SK-N-SH treated with all-trans-retinoic acid at 6 μM for 48 hours (cell line): ENCODE measurements at regions not wholly inside any gene's neighbourhood (a gene's known extent, or its start where the extent isn't known, plus 50 kb on each side); places are given as distances from the start of the nearest gene placed in this dataset.

Experiments used
- ATAC-seq: fragments of 200-7000 bp; cut with Tn5 transposase; 3 replicates; pipeline ENCODE4 v1.9.1; 2020; ENCODE audit warnings: mild to moderate bottlenecking, moderate library complexity
- ARNTL ChIP-seq: fragments of 450-650 bp; formaldehyde crosslinking; IDR thresholded peaks from 2 replicates; pipeline ENCODE4 v1.5.0; 2020; ENCODE audit warnings: low read depth, mild to moderate bottlenecking, moderate library complexity, borderline replicate concordance
- BACH2 ChIP-seq: fragments of 250-450 bp; sonication (Bioruptor Pico); IDR thresholded peaks from 2 replicates; pipeline ENCODE4 v1.9.0; 2021; ENCODE audit warnings: mild to moderate bottlenecking, borderline replicate concordance
- ESRRG ChIP-seq: fragments of 250-450 bp; sonication (Bioruptor Pico); IDR thresholded peaks from 2 replicates; pipeline ENCODE4 v1.6.1; 2021; ENCODE audit warnings: mild to moderate bottlenecking
- GLIS3 ChIP-seq: fragments of 250-450 bp; sonication (Bioruptor Pico); IDR thresholded peaks from 2 replicates; pipeline ENCODE4 v1.5.0; 2020; ENCODE audit warnings: mild to moderate bottlenecking, moderate library complexity
- ISL1 ChIP-seq: fragments of 250-450 bp; sonication (Bioruptor Pico); IDR thresholded peaks from 2 replicates; pipeline ENCODE4 v2.1.2; 2022; ENCODE audit warnings: mild to moderate bottlenecking, moderate library complexity
- OSR1 ChIP-seq: fragments of 250-450 bp; sonication (Bioruptor Pico); IDR thresholded peaks from 2 replicates; pipeline ENCODE4 v1.8.0; 2022; ENCODE audit warnings: moderate library complexity, mild to moderate bottlenecking, inconsistent platforms
- PPARA ChIP-seq: fragments of 250-450 bp; sonication (Bioruptor Pico); IDR thresholded peaks from 2 replicates; pipeline ENCODE4 v1.5.0; 2020; ENCODE audit warnings: mild to moderate bottlenecking, borderline replicate concordance
- SNAI2 ChIP-seq: fragments of 250-450 bp; sonication (Bioruptor Pico); IDR thresholded peaks from 2 replicates; pipeline ENCODE4 v1.5.0; 2020; ENCODE audit warnings: mild to moderate bottlenecking, moderate library complexity
- TCF4 ChIP-seq: fragments of 250-450 bp; sonication (Bioruptor Pico); IDR thresholded peaks from 2 replicates; pipeline ENCODE4 v1.8.0; 2021; ENCODE audit warnings: mild to moderate bottlenecking, moderate library complexity, borderline replicate concordance
- TOX ChIP-seq: fragments of 250-450 bp; sonication (Bioruptor Pico); IDR thresholded peaks from 2 replicates; pipeline ENCODE4 v1.8.0; 2021; ENCODE audit warnings: mild to moderate bottlenecking, moderate library complexity, borderline replicate concordance
- ZC3H10 ChIP-seq: fragments of 250-450 bp; sonication (Bioruptor Pico); IDR thresholded peaks from 2 replicates; pipeline ENCODE4 v1.5.1; 2021; ENCODE audit warnings: mild to moderate bottlenecking, moderate library complexity
- ZFP3 ChIP-seq: fragments of 250-450 bp; sonication (Bioruptor Pico); IDR thresholded peaks from 2 replicates; pipeline ENCODE4 v1.5.0; 2020; ENCODE audit warnings: mild to moderate bottlenecking, moderate library complexity
- ZFP30 ChIP-seq: fragments of 450-650 bp; formaldehyde crosslinking; IDR thresholded peaks from 2 replicates; pipeline ENCODE4 v1.5.0; 2022; ENCODE audit warnings: mild to moderate bottlenecking, moderate library complexity
- ZNF565 ChIP-seq: fragments of 450-650 bp; formaldehyde crosslinking; conservative IDR thresholded peaks from 2 replicates; pipeline ENCODE4 v1.5.0; 2020; ENCODE audit warnings: low read depth, mild to moderate bottlenecking, moderate library complexity
- ZNF70 ChIP-seq: fragments of 450-650 bp; formaldehyde crosslinking; IDR thresholded peaks from 2 replicates; pipeline ENCODE4 v1.5.0; 2020; ENCODE audit warnings: mild to moderate bottlenecking, moderate library complexity
- ZNF8 ChIP-seq: fragments of 450-650 bp; formaldehyde crosslinking; IDR thresholded peaks from 2 replicates; pipeline ENCODE4 v1.5.0; 2020; ENCODE audit warnings: mild to moderate bottlenecking, moderate library complexity
- TF ChIP-seq, protein P1 (sequence below): fragments of 250-450 bp; sonication (Bioruptor Pico); IDR thresholded peaks from 2 replicates; pipeline ENCODE4 v1.8.0; 2021; ENCODE audit warnings: low read depth, mild to moderate bottlenecking, moderate library complexity, borderline replicate concordance
- TF ChIP-seq, protein P2 (sequence below): fragments of 250-450 bp; sonication (Bioruptor Pico); IDR thresholded peaks from 2 replicates; pipeline ENCODE4 v1.5.1; 2020; ENCODE audit warnings: low read depth, mild to moderate bottlenecking, moderate library complexity
- TF ChIP-seq, protein P3 (sequence below): fragments of 250-450 bp; sonication (Bioruptor Pico); IDR thresholded peaks from 2 replicates; pipeline ENCODE4 v1.5.0; 2020; ENCODE audit warnings: mild to moderate bottlenecking, moderate library complexity
- TF ChIP-seq, protein P4 (sequence below): fragments of 250-450 bp; sonication (Bioruptor Pico); IDR thresholded peaks from 2 replicates; pipeline ENCODE4 v1.5.1; 2021; ENCODE audit warnings: mild to moderate bottlenecking, moderate library complexity
- TF ChIP-seq, protein P5 (sequence below): fragments of 250-450 bp; sonication (Bioruptor Pico); IDR thresholded peaks from 2 replicates; pipeline ENCODE4 v1.8.0; 2020; ENCODE audit warnings: mild to moderate bottlenecking, moderate library complexity, borderline replicate concordance

DNA sequence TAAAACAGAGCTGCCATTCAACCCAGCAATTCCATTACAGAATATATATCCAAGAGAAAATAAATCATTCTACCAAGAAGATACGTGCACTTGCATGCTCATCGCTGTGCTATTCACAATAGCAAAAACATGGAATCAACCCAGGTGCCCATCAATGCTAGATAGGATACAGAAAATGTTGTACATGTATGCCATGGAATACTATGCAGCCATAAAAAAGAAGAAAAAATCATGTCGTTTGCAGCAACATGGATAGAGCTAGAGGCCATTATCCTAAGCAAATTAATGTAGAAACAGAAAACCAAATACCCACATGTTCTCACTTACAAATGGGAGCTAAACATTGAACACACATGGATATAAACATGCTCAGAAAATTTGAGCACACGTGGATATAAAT, 633.1 kb upstream of the CITED2 start:
- TF ChIP-seq, protein P1, sequence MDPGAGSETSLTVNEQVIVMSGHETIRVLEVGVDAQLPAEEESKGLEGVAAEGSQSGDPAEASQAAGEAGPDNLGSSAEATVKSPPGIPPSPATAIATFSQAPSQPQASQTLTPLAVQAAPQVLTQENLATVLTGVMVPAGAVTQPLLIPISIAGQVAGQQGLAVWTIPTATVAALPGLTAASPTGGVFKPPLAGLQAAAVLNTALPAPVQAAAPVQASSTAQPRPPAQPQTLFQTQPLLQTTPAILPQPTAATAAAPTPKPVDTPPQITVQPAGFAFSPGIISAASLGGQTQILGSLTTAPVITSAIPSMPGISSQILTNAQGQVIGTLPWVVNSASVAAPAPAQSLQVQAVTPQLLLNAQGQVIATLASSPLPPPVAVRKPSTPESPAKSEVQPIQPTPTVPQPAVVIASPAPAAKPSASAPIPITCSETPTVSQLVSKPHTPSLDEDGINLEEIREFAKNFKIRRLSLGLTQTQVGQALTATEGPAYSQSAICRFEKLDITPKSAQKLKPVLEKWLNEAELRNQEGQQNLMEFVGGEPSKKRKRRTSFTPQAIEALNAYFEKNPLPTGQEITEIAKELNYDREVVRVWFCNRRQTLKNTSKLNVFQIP: no peak
- TF ChIP-seq ZC3H10 (CRISPR knock-in tag) (no peak), BACH2 (CRISPR knock-in tag) (no peak), ZFP3 (CRISPR knock-in tag) (no peak)
- no peak for ATAC-seq

DNA sequence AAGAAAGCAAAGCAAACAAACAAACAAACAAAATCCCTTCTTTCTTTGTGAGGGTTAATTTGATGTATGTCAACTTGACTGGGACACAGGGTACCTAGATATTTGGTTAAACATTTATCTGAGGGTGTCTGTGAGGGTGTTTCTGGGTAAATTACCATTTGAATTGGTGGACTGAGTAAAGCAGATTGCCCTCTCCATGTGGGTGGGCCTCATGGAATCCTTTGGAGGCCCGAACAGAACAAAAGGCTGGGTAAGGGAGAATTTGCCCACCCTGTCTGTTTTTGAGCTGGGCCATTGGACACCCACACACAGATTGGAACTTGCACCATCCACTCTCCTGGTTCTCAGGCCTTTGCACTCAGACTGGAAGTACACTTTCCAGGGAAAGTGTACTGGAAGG, 628.8 kb upstream of the CITED2 start:
- ATAC-seq: peak; percentile 17; the same call in 1 of the 3 replicates
- TF ChIP-seq, protein P2, sequence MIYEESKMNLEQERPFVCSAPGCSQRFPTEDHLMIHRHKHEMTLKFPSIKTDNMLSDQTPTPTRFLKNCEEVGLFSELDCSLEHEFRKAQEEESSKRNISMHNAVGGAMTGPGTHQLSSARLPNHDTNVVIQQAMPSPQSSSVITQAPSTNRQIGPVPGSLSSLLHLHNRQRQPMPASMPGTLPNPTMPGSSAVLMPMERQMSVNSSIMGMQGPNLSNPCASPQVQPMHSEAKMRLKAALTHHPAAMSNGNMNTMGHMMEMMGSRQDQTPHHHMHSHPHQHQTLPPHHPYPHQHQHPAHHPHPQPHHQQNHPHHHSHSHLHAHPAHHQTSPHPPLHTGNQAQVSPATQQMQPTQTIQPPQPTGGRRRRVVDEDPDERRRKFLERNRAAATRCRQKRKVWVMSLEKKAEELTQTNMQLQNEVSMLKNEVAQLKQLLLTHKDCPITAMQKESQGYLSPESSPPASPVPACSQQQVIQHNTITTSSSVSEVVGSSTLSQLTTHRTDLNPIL (CRISPR knock-in tag): no peak
- no peak for TF ChIP-seq ISL1 (CRISPR knock-in tag)
- no peak for TF ChIP-seq PPARA (CRISPR knock-in tag)
- TF ChIP-seq TCF4: no peak
- TF ChIP-seq SNAI2 (CRISPR knock-in tag): no peak
- TF ChIP-seq OSR1 (CRISPR knock-in tag): no peak
- no peak for TF ChIP-seq ESRRG (CRISPR knock-in tag)
- no peak for TF ChIP-seq ZFP3 (CRISPR knock-in tag)

DNA sequence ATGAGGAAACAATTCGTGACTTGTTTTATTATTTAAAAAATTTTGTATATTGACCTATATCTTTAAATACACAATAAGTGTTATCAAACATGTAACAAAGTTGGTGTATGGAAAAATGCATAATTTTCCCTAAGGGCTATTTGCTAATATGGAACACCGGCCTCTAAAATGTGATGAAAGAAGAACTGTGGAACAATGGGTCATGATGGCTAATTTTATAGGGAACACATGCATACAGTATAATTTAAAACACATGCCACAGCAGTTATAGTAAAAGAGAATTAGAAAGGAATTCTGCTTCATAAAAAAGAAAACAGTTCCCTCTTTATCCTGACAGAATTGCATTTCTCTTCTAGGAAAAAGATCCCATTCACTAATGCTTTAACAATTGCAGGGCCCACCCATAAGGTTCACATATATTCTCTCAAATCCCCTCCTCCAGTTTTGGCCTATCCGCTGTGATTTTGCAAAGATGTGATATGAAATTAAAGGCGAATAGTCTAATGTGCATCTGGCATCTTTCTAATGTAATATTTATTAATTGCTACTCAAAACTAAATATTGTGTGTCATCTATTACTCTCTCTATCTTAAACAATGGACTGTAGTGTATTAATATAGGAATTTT, 628.1 kb upstream of the CITED2 start:
- TF ChIP-seq ZNF8 (CRISPR knock-in tag): no peak
- no peak for TF ChIP-seq SNAI2 (CRISPR knock-in tag)
- TF ChIP-seq, protein P2 (CRISPR knock-in tag): no peak
- no peak for TF ChIP-seq ESRRG (CRISPR knock-in tag)
- peak; percentile 90 for TF ChIP-seq TCF4
- TF ChIP-seq, protein P3, sequence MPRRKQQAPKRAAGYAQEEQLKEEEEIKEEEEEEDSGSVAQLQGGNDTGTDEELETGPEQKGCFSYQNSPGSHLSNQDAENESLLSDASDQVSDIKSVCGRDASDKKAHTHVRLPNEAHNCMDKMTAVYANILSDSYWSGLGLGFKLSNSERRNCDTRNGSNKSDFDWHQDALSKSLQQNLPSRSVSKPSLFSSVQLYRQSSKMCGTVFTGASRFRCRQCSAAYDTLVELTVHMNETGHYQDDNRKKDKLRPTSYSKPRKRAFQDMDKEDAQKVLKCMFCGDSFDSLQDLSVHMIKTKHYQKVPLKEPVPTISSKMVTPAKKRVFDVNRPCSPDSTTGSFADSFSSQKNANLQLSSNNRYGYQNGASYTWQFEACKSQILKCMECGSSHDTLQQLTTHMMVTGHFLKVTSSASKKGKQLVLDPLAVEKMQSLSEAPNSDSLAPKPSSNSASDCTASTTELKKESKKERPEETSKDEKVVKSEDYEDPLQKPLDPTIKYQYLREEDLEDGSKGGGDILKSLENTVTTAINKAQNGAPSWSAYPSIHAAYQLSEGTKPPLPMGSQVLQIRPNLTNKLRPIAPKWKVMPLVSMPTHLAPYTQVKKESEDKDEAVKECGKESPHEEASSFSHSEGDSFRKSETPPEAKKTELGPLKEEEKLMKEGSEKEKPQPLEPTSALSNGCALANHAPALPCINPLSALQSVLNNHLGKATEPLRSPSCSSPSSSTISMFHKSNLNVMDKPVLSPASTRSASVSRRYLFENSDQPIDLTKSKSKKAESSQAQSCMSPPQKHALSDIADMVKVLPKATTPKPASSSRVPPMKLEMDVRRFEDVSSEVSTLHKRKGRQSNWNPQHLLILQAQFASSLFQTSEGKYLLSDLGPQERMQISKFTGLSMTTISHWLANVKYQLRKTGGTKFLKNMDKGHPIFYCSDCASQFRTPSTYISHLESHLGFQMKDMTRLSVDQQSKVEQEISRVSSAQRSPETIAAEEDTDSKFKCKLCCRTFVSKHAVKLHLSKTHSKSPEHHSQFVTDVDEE (CRISPR knock-in tag): peak; percentile 24; the same call in 1 of the 2 replicates
- TF ChIP-seq ARNTL (CRISPR knock-in tag): no peak
- no peak for TF ChIP-seq ZNF70 (CRISPR knock-in tag)
- TF ChIP-seq GLIS3 (CRISPR knock-in tag): no peak
- no peak for TF ChIP-seq ZFP30 (CRISPR knock-in tag)
- TF ChIP-seq TOX (CRISPR knock-in tag): no peak
- TF ChIP-seq, protein P4, sequence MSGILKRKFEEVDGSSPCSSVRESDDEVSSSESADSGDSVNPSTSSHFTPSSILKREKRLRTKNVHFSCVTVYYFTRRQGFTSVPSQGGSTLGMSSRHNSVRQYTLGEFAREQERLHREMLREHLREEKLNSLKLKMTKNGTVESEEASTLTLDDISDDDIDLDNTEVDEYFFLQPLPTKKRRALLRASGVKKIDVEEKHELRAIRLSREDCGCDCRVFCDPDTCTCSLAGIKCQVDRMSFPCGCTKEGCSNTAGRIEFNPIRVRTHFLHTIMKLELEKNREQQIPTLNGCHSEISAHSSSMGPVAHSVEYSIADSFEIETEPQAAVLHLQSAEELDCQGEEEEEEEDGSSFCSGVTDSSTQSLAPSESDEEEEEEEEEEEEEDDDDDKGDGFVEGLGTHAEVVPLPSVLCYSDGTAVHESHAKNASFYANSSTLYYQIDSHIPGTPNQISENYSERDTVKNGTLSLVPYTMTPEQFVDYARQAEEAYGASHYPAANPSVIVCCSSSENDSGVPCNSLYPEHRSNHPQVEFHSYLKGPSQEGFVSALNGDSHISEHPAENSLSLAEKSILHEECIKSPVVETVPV (CRISPR knock-in tag): no peak
- ATAC-seq: peak; percentile 78

DNA sequence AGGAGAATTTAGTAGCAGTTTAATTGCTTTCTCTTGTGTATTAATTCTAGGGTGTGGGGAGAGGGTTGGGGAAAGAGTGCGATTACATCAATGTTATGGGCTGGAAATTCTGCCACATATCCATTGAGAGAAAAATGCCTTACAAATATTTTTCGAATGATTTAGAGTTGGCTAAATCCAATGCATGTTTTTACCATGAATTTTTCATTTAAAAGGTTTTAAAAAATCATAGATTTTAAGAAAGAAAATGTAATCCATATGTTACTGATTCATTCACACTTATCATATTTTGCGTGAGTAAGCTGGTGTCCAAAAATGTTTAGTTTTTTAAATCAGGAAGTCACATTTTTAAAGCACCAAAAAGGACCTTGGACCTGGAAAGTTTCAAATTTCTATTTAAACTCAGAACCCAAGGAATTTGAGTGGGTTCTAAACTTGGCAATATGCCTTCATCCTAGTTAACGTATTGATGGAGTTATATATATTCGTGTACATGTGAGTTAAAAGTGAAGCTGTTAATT, 627.4 kb upstream of the CITED2 start:
- ATAC-seq: peak; percentile 74
- TF ChIP-seq, protein P5, sequence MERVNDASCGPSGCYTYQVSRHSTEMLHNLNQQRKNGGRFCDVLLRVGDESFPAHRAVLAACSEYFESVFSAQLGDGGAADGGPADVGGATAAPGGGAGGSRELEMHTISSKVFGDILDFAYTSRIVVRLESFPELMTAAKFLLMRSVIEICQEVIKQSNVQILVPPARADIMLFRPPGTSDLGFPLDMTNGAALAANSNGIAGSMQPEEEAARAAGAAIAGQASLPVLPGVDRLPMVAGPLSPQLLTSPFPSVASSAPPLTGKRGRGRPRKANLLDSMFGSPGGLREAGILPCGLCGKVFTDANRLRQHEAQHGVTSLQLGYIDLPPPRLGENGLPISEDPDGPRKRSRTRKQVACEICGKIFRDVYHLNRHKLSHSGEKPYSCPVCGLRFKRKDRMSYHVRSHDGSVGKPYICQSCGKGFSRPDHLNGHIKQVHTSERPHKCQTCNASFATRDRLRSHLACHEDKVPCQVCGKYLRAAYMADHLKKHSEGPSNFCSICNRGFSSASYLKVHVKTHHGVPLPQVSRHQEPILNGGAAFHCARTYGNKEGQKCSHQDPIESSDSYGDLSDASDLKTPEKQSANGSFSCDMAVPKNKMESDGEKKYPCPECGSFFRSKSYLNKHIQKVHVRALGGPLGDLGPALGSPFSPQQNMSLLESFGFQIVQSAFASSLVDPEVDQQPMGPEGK (CRISPR knock-in tag): no peak
- no peak for TF ChIP-seq TOX (CRISPR knock-in tag)
- no peak for TF ChIP-seq ESRRG (CRISPR knock-in tag)
- no peak for TF ChIP-seq OSR1 (CRISPR knock-in tag)
- no peak for TF ChIP-seq ZNF8 (CRISPR knock-in tag)
- no peak for TF ChIP-seq ZNF565 (CRISPR knock-in tag)
- no peak for TF ChIP-seq BACH2 (CRISPR knock-in tag)
- TF ChIP-seq, protein P2 (CRISPR knock-in tag): no peak
- TF ChIP-seq PPARA (CRISPR knock-in tag): no peak
- TF ChIP-seq TCF4: no peak
- TF ChIP-seq, protein P1: no peak
